WTC11 (cell line): ENCODE measurements at regions not wholly inside any gene's neighbourhood (a gene's known extent, or its start where the extent isn't known, plus 50 kb on each side); places are given as distances from the start of the nearest gene placed in this dataset.

ENCODE experiments used
- ATAC-seq: fragments of 200-7000 bp; cut with Tn5 transposase; 2 replicates; pipeline ENCODE4 v1.10.0; 2021; ENCODE audit warnings: mild to moderate bottlenecking, moderate library complexity
- CTCF ChIA-PET: fragments of 300-600 bp; sonication (Branson Sonifier 250); formaldehyde crosslinking; loops from one replicate; lab custom pipeline; 2021; ENCODE audit warnings: antibody characterized with exemption; lab: Charles Lee
- POLR2A ChIA-PET: fragments of 350-600 bp; sonication (Branson Sonifier 250); formaldehyde crosslinking; loops from one replicate; lab custom pipeline; 2021; ENCODE audit warnings: antibody characterized with exemption; lab: Charles Lee
- DNase-seq: peaks from one replicate; pipeline ENCODE4 v3.0.0; 2021; ENCODE audit warnings: low spot score
- H3K27ac Mint-ChIP-seq: 2 replicates; pipeline ENCODE4 v1.8.0; 2021; ENCODE audit warnings: mixed read lengths
- H3K27me3 Mint-ChIP-seq: 2 replicates; pipeline ENCODE4 v1.8.0; 2021; ENCODE audit warnings: low read depth, mild to moderate bottlenecking, moderate library complexity, mixed read lengths
- H3K36me3 Mint-ChIP-seq: 2 replicates; pipeline ENCODE4 v1.8.0; 2021; ENCODE audit warnings: mixed read lengths
- H3K4me1 Mint-ChIP-seq: 2 replicates; pipeline ENCODE4 v1.8.0; 2022; ENCODE audit warnings: mixed read lengths
- H3K4me3 Mint-ChIP-seq: 2 replicates; pipeline ENCODE4 v1.8.0; 2021; ENCODE audit warnings: mild to moderate bottlenecking, moderate library complexity, mixed read lengths
- H3K9me3 Mint-ChIP-seq: 2 replicates; pipeline ENCODE4 v1.8.0; 2021; ENCODE audit warnings: mixed read lengths
- ATF1 ChIP-seq: sonication (generic); formaldehyde crosslinking; IDR thresholded peaks from 2 replicates; pipeline ENCODE4 v1.8.1; 2023; ENCODE audit warnings: mild to moderate bottlenecking, moderate library complexity, missing genetic modification reagents
- CREB1 ChIP-seq: sonication (generic); formaldehyde crosslinking; IDR thresholded peaks from 2 replicates; pipeline ENCODE4 v1.8.0; 2023; ENCODE audit warnings: mild to moderate bottlenecking, missing genetic modification reagents
- CREM ChIP-seq: sonication (generic); formaldehyde crosslinking; IDR thresholded peaks from 2 replicates; pipeline ENCODE4 v1.8.1; 2022; ENCODE audit warnings: mild to moderate bottlenecking, missing genetic modification reagents, moderate library complexity
- ESRRA ChIP-seq: sonication (generic); formaldehyde crosslinking; IDR thresholded peaks from 2 replicates; pipeline ENCODE4 v1.8.1; 2022; ENCODE audit warnings: mild to moderate bottlenecking, missing genetic modification reagents, borderline replicate concordance
- FOXK1 ChIP-seq: sonication (generic); formaldehyde crosslinking; IDR thresholded peaks from 2 replicates; pipeline ENCODE4 v1.8.0; 2022; ENCODE audit warnings: mild to moderate bottlenecking, moderate library complexity, missing genetic modification reagents
- IRF2 ChIP-seq: sonication (generic); formaldehyde crosslinking; IDR thresholded peaks from 2 replicates; pipeline ENCODE4 v1.8.0; 2022; ENCODE audit warnings: low read depth, missing genetic modification reagents, borderline replicate concordance
- KAT7 ChIP-seq: sonication (generic); formaldehyde crosslinking; IDR thresholded peaks from 2 replicates; pipeline ENCODE4 v1.8.1; 2023; ENCODE audit warnings: missing genetic modification reagents, mild to moderate bottlenecking, borderline replicate concordance
- NFYB ChIP-seq: sonication (generic); formaldehyde crosslinking; conservative IDR thresholded peaks from 2 replicates; pipeline ENCODE4 v1.8.0; 2022; ENCODE audit warnings: low read depth, missing genetic modification reagents
- PRRX2 ChIP-seq: fragments of 250-450 bp; sonication (Bioruptor Pico); IDR thresholded peaks from 2 replicates; pipeline ENCODE4 v1.8.0; 2021; ENCODE audit warnings: mild to moderate bottlenecking
- SOX15 ChIP-seq: fragments of 250-450 bp; sonication (Bioruptor Pico); IDR thresholded peaks from 2 replicates; pipeline ENCODE4 v1.9.0; 2021; ENCODE audit warnings: mild to moderate bottlenecking
- SP1 ChIP-seq: sonication (generic); formaldehyde crosslinking; conservative IDR thresholded peaks from 2 replicates; pipeline ENCODE4 v1.8.1; 2022; ENCODE audit warnings: missing genetic modification reagents
- ZNF121 ChIP-seq: sonication (generic); formaldehyde crosslinking; IDR thresholded peaks from 2 replicates; pipeline ENCODE4 v1.8.0; 2023; ENCODE audit warnings: missing genetic modification reagents
- ZNF396 ChIP-seq: fragments of 250-450 bp; sonication (Bioruptor Pico); IDR thresholded peaks from 2 replicates; pipeline ENCODE4 v1.8.0; 2021; ENCODE audit warnings: mild to moderate bottlenecking, moderate library complexity, borderline replicate concordance
- TF ChIP-seq, protein P1 (sequence below): fragments of 250-450 bp; sonication (Bioruptor Pico); IDR thresholded peaks from 2 replicates; pipeline ENCODE4 v1.9.0; 2021; ENCODE audit warnings: mild to moderate bottlenecking
- TF ChIP-seq, protein P2 (sequence below): sonication (generic); formaldehyde crosslinking; IDR thresholded peaks from 2 replicates; pipeline ENCODE4 v1.8.0; 2023; ENCODE audit warnings: missing genetic modification reagents
- TF ChIP-seq, protein P3 (sequence below): fragments of 250-450 bp; sonication (Bioruptor Pico); conservative IDR thresholded peaks from 2 replicates; pipeline ENCODE4 v1.9.0; 2021; ENCODE audit warnings: mild to moderate bottlenecking
- TF ChIP-seq, protein P4 (sequence below): sonication (generic); formaldehyde crosslinking; IDR thresholded peaks from 2 replicates; pipeline ENCODE4 v1.8.1; 2023; ENCODE audit warnings: mild to moderate bottlenecking, moderate library complexity, missing genetic modification reagents

DNA sequence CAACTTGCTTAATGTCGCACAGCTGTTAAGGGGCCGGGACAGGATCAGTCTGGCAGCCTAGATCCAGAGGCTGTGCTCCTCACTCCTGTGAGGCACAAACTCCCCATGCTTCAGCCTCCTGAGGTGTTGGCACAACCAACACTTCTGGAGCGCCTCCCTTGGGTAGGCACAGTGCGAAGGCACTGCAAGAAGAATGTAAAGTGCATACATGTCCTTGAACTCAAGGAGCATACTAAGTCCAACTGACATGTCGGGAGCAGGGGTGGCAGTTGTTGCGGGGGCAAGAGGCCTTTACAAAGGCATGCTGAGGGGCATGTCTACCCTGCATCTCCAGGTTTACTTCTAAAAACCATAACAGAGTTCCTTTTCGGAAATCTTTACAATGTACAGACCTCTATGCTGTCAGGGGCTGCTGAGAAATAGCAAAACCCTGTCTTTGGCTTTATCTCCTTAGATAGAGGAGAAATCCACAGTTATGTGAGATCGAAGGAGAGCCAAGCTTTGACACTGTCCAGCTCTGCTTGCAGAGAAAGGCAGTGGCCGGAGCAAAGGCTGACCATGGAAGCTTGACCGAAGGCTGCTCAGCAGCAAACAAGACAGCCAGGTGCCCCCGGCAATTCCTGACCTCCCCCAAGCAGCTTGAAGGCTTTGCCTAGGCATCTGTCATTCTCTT, 93.9 kb downstream of the CDC7 start:
- POLR2A ChIA-PET, result no interaction called here
- peaks cover 22% of the 10 kb centered on the region for H3K4me1 Mint-ChIP-seq
- H3K9me3 Mint-ChIP-seq, result no peaks in the 10 kb centered on the region
- ATAC-seq (no peak; the same call in 1 of the 2 replicates), DNase-seq (no peak)
- H3K27ac Mint-ChIP-seq, result no peak overlapping the region
- CTCF ChIA-PET, result no interaction called here
- H3K36me3 Mint-ChIP-seq, result no peaks in the 10 kb centered on the region
- no peak for TF ChIP-seq CREB1 (CRISPR knock-in tag)
- H3K27me3 Mint-ChIP-seq, result no peaks in the 10 kb centered on the region
- no peak overlapping the region for H3K4me3 Mint-ChIP-seq

DNA sequence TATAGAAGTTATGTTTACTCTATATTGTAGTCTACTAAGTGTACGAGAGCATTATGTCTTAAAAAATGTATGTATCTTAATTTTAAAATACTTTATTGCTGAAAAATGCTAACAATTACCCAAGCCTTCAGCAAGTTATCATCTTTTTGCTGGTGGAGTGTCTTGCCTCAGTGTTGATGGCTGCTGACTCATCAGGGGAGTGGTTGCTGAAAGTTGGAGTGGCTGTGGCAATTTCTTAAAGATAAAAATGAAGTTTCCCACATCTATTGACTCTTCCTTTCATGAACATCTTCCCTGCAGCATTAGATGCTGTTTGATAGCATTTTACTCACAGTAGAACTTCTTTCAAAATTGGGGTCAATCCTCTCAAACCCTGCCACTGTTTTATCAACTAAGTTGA, 95.8 kb downstream of the CDC7 start:
- no peaks in the 10 kb centered on the region for H3K36me3 Mint-ChIP-seq
- no peaks in the 10 kb centered on the region for H3K27me3 Mint-ChIP-seq
- no peak for TF ChIP-seq SOX15
- TF ChIP-seq, protein P1, sequence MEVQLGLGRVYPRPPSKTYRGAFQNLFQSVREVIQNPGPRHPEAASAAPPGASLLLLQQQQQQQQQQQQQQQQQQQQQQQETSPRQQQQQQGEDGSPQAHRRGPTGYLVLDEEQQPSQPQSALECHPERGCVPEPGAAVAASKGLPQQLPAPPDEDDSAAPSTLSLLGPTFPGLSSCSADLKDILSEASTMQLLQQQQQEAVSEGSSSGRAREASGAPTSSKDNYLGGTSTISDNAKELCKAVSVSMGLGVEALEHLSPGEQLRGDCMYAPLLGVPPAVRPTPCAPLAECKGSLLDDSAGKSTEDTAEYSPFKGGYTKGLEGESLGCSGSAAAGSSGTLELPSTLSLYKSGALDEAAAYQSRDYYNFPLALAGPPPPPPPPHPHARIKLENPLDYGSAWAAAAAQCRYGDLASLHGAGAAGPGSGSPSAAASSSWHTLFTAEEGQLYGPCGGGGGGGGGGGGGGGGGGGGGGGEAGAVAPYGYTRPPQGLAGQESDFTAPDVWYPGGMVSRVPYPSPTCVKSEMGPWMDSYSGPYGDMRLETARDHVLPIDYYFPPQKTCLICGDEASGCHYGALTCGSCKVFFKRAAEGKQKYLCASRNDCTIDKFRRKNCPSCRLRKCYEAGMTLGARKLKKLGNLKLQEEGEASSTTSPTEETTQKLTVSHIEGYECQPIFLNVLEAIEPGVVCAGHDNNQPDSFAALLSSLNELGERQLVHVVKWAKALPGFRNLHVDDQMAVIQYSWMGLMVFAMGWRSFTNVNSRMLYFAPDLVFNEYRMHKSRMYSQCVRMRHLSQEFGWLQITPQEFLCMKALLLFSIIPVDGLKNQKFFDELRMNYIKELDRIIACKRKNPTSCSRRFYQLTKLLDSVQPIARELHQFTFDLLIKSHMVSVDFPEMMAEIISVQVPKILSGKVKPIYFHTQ (CRISPR knock-in tag), result no peak
- no peak for TF ChIP-seq NFYB (CRISPR knock-in tag)
- no peak for TF ChIP-seq IRF2 (CRISPR knock-in tag)
- TF ChIP-seq ZNF396 (CRISPR knock-in tag), result no peak
- TF ChIP-seq ESRRA (CRISPR knock-in tag), result no peak
- TF ChIP-seq, protein P2, sequence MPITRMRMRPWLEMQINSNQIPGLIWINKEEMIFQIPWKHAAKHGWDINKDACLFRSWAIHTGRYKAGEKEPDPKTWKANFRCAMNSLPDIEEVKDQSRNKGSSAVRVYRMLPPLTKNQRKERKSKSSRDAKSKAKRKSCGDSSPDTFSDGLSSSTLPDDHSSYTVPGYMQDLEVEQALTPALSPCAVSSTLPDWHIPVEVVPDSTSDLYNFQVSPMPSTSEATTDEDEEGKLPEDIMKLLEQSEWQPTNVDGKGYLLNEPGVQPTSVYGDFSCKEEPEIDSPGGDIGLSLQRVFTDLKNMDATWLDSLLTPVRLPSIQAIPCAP (CRISPR knock-in tag), result no peak
- TF ChIP-seq, protein P3, sequence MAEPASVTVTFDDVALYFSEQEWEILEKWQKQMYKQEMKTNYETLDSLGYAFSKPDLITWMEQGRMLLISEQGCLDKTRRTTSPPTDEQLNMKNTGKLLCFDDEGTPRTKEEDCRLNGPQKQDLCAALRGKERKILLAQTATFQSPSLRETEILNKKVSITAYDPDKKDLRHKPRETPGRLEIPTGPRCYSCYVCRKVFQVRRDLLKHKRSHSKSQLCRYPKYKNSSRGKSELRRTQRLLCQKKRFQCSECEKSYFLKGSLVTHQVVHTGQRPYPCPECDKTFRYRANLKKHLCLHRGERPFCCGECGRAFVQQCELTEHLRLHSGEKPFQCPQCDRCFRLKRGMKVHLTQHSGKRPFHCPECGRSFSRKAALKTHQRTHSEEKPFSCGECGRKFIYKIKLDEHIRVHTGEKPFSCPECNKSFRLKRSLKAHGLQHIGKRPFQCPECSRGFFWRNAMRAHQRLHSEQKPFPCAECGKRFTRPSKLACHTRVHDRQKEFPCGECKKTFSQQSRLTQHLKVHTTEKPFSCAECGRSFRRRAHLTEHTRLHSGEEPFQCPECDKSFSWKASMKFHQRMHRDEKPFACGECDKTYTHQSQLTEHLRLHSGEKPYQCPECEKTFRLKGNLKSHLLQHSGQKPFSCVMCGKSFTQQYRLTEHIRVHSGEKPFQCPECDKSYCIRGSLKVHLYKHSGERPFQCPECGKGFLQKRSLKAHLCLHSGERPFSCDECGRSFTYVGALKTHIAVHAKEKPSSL, result no peak
- no peak for TF ChIP-seq KAT7 (CRISPR knock-in tag)
- no peak for TF ChIP-seq CREM
- no peak for TF ChIP-seq CREB1 (CRISPR knock-in tag)
- no peak for TF ChIP-seq FOXK1
- no peak for TF ChIP-seq ZNF121 (CRISPR knock-in tag)
- ATAC-seq, result no peak
- CTCF ChIA-PET, result no interaction called here
- no peak overlapping the region for H3K4me3 Mint-ChIP-seq
- POLR2A ChIA-PET, result no interaction called here
- no peaks in the 10 kb centered on the region for H3K9me3 Mint-ChIP-seq
- peaks cover 4% of the 10 kb centered on the region for H3K4me1 Mint-ChIP-seq
- DNase-seq, result no peak
- no peak overlapping the region for H3K27ac Mint-ChIP-seq

DNA sequence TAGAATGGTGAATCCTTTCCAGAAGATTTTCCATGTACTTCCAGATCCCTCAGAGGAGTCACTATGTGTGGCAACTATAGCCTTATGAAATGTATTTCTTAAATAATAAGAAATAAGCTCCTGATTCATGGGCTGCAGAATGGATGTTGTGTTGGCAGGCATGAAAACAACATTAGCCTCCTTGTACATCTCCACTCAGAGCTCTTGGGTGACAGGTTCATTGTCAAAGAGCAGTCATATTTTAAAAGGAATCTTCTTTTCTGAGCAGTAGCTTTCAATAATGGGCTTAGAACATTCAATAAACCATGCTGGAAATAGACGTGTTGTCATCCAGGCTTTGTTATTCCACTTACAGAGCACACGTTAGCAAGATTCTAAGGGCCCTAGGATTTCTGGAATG, 96.6 kb downstream of the CDC7 start:
- Mint-ChIP-seq H3K27ac (no peak overlapping the region), H3K4me3 (no peak overlapping the region), H3K27me3 (no peaks in the 10 kb centered on the region), H3K9me3 (no peaks in the 10 kb centered on the region), H3K36me3 (no peaks in the 10 kb centered on the region), H3K4me1 (no peaks in the 10 kb centered on the region)
- CTCF ChIA-PET, result no interaction called here
- DNase-seq (no peak), ATAC-seq (no peak)
- POLR2A ChIA-PET, result no interaction called here
- TF ChIP-seq, protein P1 (CRISPR knock-in tag), result no peak
- TF ChIP-seq ATF1 (CRISPR knock-in tag) (no peak), SP1 (CRISPR knock-in tag) (no peak), PRRX2 (CRISPR knock-in tag) (no peak)
- TF ChIP-seq, protein P4, sequence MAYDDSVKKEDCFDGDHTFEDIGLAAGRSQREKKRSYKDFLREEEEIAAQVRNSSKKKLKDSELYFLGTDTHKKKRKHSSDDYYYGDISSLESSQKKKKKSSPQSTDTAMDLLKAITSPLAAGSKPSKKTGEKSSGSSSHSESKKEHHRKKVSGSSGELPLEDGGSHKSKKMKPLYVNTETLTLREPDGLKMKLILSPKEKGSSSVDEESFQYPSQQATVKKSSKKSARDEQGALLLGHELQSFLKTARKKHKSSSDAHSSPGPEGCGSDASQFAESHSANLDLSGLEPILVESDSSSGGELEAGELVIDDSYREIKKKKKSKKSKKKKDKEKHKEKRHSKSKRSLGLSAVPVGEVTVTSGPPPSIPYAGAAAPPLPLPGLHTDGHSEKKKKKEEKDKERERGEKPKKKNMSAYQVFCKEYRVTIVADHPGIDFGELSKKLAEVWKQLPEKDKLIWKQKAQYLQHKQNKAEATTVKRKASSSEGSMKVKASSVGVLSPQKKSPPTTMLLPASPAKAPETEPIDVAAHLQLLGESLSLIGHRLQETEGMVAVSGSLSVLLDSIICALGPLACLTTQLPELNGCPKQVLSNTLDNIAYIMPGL (CRISPR knock-in tag), result no peak
